Activated naive CD8-positive, alpha-beta T cell treated with anti-CD3 and anti-CD28 coated beads, Interleukin-2, amount 50 U/mL, for 24 hours (primary cell): ENCODE measurements at regions not wholly inside any gene's neighbourhood (a gene's known extent, or its start where the extent isn't known, plus 50 kb on each side); places are given as distances from the start of the nearest gene placed in this dataset.

Experiments used
- ATAC-seq: fragments of 150-1000 bp; cut with Tn5 transposase; one replicate; pipeline ENCODE4 v1.10.0; 2021
- DNase-seq: peaks from one replicate; pipeline ENCODE4 v3.0.0; 2021
- H3K27ac Mint-ChIP-seq: one replicate; pipeline ENCODE4 v1.8.0; 2021; ENCODE audit warnings: mild to moderate bottlenecking, mixed read lengths
- H3K27me3 Mint-ChIP-seq: one replicate; pipeline ENCODE4 v1.8.0; 2021; ENCODE audit warnings: mixed read lengths
- H3K36me3 Mint-ChIP-seq: one replicate; pipeline ENCODE4 v1.8.0; 2021; ENCODE audit warnings: low read depth, mixed read lengths
- H3K4me1 Mint-ChIP-seq: one replicate; pipeline ENCODE4 v1.8.0; 2021; ENCODE audit warnings: mixed read lengths
- H3K4me3 Mint-ChIP-seq: one replicate; pipeline ENCODE4 v1.8.0; 2021; ENCODE audit warnings: mild to moderate bottlenecking, moderate library complexity, mixed read lengths
- H3K9me3 Mint-ChIP-seq: one replicate; pipeline ENCODE4 v1.8.0; 2021; ENCODE audit warnings: mixed read lengths

GRCh38 chr15:91508633-91509032 lies 344.9 kb upstream of the SLCO3A1 start:
- Mint-ChIP-seq H3K9me3 (no peaks in the 10 kb centered on the region), H3K27ac (no peak overlapping the region), H3K4me1 (no peaks in the 10 kb centered on the region), H3K36me3 (no peaks in the 10 kb centered on the region), H3K27me3 (no peaks in the 10 kb centered on the region), H3K4me3 (no peak overlapping the region)
- DNase-seq (no peak), ATAC-seq (no peak)

- Mint-ChIP-seq H3K4me1 (peaks cover 3% of the 10 kb centered on the region), H3K27me3 (no peaks in the 10 kb centered on the region), H3K4me3 (no peak overlapping the region), H3K36me3 (no peaks in the 10 kb centered on the region), H3K9me3 (no peaks in the 10 kb centered on the region), H3K27ac (no peak overlapping the region)
- ATAC-seq (no peak), DNase-seq (no peak)
These were observed 339.4 kb upstream of the SLCO3A1 start for GRCh38 chr15:91514147-91514546.

DNA sequence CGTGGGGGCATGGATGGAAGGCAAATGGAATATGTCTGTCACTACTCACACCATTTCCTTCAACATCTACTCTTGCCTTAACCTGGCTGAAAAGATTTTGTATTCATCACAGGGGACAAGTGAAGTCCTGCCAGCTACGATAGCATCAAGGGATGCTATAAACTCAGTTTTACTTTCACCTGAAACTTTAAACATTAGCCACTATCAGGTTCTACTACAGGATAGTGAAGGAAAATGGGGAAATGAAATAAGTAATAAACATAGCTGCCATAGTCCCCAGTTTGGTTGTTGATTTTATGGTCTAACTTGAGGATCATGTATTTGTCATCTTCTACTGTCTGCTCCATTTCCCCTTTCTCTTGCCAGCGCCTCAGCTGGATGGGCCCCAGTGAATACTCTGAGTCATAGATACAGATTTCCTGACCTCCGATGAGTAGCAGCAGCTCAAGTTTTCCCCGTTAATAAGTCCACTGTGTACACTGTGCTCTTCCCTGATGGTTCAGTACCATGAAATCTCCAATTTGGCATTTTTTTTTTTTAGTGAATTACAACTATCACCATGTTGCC lies 338.2 kb upstream of the SLCO3A1 start:
- Mint-ChIP-seq H3K36me3 (no peaks in the 10 kb centered on the region), H3K4me3 (no peak overlapping the region), H3K27me3 (no peaks in the 10 kb centered on the region), H3K9me3 (no peaks in the 10 kb centered on the region), H3K4me1 (peaks cover 3% of the 10 kb centered on the region), H3K27ac (no peak overlapping the region)
- DNase-seq: no peak
- ATAC-seq: no peak

DNA sequence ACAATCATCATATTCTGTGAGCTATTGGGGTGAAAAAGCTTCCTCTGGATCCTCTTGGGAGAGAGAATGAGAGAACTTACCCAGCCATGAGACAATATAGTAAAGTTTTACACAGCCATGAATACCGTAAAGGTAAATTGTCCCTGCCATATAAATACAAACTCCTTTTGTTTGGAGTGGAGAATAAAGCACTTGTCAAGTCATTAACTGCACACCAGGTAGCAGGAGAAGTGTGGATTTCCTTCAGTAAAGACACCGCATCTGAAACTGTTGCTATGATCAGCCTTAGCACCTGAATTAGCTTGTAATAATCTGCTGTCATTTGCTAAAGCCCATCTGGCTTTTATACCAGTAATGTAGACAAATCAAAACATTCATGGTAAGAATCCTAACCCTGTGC lies 336.6 kb upstream of the SLCO3A1 start:
- Mint-ChIP-seq H3K4me3 (no peak overlapping the region), H3K27ac (no peak overlapping the region), H3K9me3 (no peaks in the 10 kb centered on the region)

DNA sequence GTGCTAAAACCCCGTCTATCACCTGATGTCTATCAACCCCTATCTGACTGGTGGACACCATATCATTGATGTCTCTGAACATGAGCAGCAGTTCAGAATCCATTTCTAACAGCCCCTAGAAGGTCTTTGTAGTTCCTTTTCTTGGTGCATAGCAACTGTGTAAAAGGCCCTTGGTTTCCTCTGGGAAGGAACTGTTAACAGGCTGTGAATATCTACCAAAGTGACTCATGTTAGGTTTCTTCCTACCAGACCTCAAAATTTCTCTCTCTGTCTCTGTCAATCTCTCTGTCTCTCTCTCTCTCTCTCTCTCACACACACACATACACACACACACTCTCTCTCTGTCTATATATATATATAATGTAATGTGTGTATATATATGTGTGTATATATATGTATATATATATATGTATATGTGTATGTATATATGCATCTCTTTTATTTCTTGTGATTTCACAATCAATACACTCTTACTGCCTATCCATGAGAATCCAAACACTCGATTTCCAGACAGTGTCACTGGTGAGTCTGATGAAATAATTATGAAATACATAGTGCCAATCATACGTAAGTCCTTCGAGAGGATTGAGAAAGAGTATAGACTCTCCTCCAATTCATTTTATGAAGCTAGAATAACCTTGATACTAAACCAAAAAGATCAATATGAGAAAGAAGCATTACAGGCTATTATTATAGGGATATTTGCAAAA lies 335.9 kb upstream of the SLCO3A1 start:
- Mint-ChIP-seq H3K4me1 (peaks cover 6% of the 10 kb centered on the region), H3K27ac (no peak overlapping the region), H3K4me3 (no peak overlapping the region), H3K9me3 (no peaks in the 10 kb centered on the region), H3K36me3 (no peaks in the 10 kb centered on the region), H3K27me3 (no peaks in the 10 kb centered on the region)
- ATAC-seq: no peak
- DNase-seq: no peak

More for the DNA sequence above, 336.6 kb upstream of the SLCO3A1 start:
- ATAC-seq (no peak), DNase-seq (no peak)
- Mint-ChIP-seq H3K36me3 (no peaks in the 10 kb centered on the region), H3K27me3 (no peaks in the 10 kb centered on the region), H3K4me1 (peaks cover 3% of the 10 kb centered on the region)

DNA sequence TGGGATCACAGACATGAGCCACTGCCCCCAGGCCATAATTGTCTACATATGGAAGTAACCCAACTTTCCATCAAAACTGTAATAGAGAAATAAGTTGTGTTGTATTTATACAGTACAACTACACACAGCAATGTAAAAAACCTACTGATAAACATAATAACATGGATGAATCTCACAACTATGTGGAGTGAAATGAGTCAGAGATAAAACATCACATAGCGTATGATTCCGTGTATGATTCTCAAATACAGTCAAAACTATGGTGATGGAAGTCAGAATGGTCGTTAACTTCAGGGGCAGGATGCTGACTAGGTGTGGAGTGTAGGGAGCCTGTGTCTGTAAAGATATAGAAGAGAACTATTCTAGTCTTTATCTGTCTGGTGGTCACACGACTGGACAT lies 332.7 kb upstream of the SLCO3A1 start:
- no peaks in the 10 kb centered on the region for H3K9me3 Mint-ChIP-seq
- no peak overlapping the region for H3K27ac Mint-ChIP-seq
- H3K4me3 Mint-ChIP-seq: no peak overlapping the region
- DNase-seq (no peak), ATAC-seq (no peak)
- H3K36me3 Mint-ChIP-seq: no peaks in the 10 kb centered on the region
- H3K4me1 Mint-ChIP-seq: peaks cover 16% of the 10 kb centered on the region
- H3K27me3 Mint-ChIP-seq: peaks cover 3% of the 10 kb centered on the region

DNA sequence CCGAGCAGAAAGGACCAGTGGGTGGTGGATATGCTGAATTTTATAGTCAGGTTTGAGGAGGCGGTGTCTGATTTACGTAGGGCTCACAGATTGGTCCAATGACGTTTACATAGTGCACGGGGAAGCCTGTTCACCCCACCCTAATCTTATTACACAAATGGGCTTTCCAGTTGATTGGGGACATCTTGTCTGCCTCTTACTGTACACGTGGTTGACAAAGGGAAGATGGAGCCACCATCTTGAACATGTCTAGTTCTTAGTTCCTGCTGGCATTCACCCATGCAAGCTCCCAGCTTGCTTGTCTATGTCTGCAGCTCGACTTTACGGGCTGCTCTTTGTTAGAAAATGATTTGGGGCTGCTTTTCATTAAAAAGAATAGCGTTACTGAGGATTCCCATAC lies 332.0 kb upstream of the SLCO3A1 start:
- Mint-ChIP-seq H3K4me3 (no peak overlapping the region), H3K27me3 (peaks cover 4% of the 10 kb centered on the region), H3K4me1 (peaks cover 16% of the 10 kb centered on the region), H3K27ac (no peak overlapping the region), H3K9me3 (no peaks in the 10 kb centered on the region), H3K36me3 (no peaks in the 10 kb centered on the region)
- DNase-seq (no peak), ATAC-seq (no peak)

DNA sequence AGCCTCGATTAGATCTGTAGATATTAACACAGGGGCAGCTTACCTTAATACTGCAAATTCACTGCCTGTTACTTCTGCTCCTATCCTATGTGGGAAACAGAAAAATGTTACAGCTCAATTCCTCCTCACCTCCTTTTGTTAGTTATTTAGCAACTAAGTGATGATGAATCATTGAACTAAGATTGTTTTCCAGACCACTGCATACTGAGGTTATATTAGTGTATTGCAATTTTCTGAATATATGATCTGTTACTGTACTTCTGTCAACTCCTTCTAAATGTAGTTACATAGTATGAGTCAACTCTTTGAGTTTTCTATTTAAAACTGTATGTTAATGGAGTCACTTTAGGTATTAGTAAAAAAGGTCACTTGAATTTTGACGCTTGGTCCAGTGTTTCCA lies 331.5 kb upstream of the SLCO3A1 start:
- Mint-ChIP-seq H3K27ac (no peak overlapping the region), H3K36me3 (no peaks in the 10 kb centered on the region), H3K4me3 (no peak overlapping the region), H3K4me1 (peaks cover 16% of the 10 kb centered on the region), H3K27me3 (peaks cover 4% of the 10 kb centered on the region), H3K9me3 (no peaks in the 10 kb centered on the region)
- ATAC-seq (no peak), DNase-seq (no peak)

GRCh38 chr15:91522605-91523332 lies 330.7 kb upstream of the SLCO3A1 start:
- Mint-ChIP-seq H3K4me1 (peaks cover 16% of the 10 kb centered on the region), H3K4me3 (no peak overlapping the region), H3K27ac (no peak overlapping the region), H3K27me3 (peaks cover 4% of the 10 kb centered on the region), H3K9me3 (no peaks in the 10 kb centered on the region), H3K36me3 (no peaks in the 10 kb centered on the region)
- no peak for DNase-seq
- ATAC-seq: no peak

DNA sequence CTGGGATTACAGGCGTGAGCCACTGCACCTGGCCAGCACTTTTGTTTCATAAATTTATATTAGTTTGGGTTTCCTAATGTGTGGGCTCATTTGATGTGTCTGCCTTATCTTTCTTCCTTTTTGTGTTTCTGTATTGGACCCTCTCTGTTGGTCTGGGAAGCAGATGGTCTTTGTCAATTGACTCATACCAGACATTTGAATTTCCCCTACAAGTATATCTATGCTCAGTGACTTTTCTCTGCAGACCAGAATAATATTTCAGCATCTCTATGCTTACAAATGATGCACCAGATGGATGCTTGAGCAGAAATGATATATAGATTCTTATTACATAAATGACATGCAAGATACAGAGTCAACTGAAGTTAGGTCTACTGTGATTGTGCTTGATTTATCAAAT lies 329.9 kb upstream of the SLCO3A1 start:
- peaks cover 4% of the 10 kb centered on the region for H3K27me3 Mint-ChIP-seq
- no peak for DNase-seq
- no peak for ATAC-seq
- H3K9me3 Mint-ChIP-seq: no peaks in the 10 kb centered on the region
- no peak overlapping the region for H3K4me3 Mint-ChIP-seq
- no peaks in the 10 kb centered on the region for H3K36me3 Mint-ChIP-seq
- no peak overlapping the region for H3K27ac Mint-ChIP-seq
- peaks cover 16% of the 10 kb centered on the region for H3K4me1 Mint-ChIP-seq

DNA sequence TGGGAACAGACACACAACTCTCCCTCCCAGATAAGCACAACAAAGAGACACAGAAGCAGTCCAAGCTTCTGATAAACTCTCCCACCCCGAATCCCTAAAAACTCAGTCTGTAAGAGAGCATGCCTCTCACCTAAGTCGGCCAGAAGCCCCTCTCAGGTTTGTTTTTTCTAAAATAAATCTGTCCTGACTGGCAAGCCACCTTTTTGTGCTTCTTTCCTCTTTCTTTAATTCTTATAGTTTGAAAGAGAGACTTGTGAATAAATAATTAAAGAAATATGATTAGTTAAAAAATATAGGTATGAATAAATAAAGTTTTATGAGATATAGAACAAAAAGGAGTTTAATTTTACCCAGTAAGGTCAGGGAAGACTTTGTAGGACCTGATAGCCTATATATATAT lies 329.0 kb upstream of the SLCO3A1 start:
- Mint-ChIP-seq H3K9me3 (no peaks in the 10 kb centered on the region), H3K4me3 (no peak overlapping the region), H3K4me1 (peaks cover 21% of the 10 kb centered on the region), H3K27ac (no peak overlapping the region), H3K27me3 (peaks cover 4% of the 10 kb centered on the region), H3K36me3 (no peaks in the 10 kb centered on the region)
- DNase-seq (no peak), ATAC-seq (no peak)

DNA sequence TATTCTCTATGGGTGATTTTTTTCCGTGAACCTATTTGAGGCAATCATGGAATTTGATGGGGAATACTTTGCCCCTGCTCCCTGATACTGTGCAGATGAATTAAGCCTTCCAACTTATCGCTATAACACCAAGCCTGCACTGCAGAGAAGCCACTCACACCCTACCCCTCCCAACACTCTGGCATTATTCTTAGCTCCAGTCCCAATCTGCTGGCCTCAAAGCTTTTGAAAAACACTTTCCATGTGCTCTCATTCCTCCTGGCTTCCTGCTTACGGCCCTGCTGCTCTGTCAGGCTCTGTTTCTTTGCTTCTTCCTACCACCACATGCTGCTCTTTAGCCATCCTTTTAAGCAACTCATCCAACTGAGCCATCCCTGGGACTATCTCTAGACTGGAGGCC lies 327.8 kb upstream of the SLCO3A1 start:
- DNase-seq (no peak), ATAC-seq (no peak)
- Mint-ChIP-seq H3K4me3 (no peak overlapping the region), H3K36me3 (no peaks in the 10 kb centered on the region), H3K9me3 (no peaks in the 10 kb centered on the region), H3K27me3 (peaks cover 4% of the 10 kb centered on the region), H3K4me1 (peaks cover 29% of the 10 kb centered on the region), H3K27ac (no peak overlapping the region)

- Mint-ChIP-seq H3K4me1 (peaks cover 29% of the 10 kb centered on the region), H3K27ac (no peak overlapping the region), H3K36me3 (no peaks in the 10 kb centered on the region), H3K9me3 (no peaks in the 10 kb centered on the region), H3K27me3 (peaks cover 4% of the 10 kb centered on the region), H3K4me3 (no peak overlapping the region)
- DNase-seq (no peak), ATAC-seq (no peak)
These were observed 327.1 kb upstream of the SLCO3A1 start for GRCh38 chr15:91526424-91526823.

DNA sequence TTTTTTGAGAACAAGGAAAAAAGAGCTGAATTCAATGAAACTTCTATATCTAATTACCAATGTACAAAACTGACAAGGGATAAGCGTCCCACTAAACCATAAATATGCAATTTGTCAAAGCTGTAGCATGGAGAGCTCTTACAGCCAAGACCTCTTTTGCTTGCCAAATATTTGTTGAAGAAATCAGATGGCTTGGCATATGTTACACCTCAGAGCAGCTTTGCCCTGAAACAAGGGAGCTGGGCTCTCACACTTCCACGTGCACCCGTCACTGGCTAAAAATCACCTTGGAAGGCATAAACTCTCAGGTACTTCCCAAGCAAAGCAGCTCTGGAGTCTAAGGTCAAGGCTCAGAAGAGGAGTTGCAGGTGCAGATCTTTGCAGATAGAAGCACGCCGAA lies 324.7 kb upstream of the SLCO3A1 start:
- ATAC-seq (no peak), DNase-seq (no peak)
- no peak overlapping the region for H3K27ac Mint-ChIP-seq
- H3K4me3 Mint-ChIP-seq: no peak overlapping the region
- H3K27me3 Mint-ChIP-seq: peaks cover 4% of the 10 kb centered on the region
- no peaks in the 10 kb centered on the region for H3K9me3 Mint-ChIP-seq
- peaks cover 18% of the 10 kb centered on the region for H3K4me1 Mint-ChIP-seq
- no peaks in the 10 kb centered on the region for H3K36me3 Mint-ChIP-seq

- ATAC-seq (no peak), DNase-seq (no peak)
- no peaks in the 10 kb centered on the region for H3K36me3 Mint-ChIP-seq
- H3K9me3 Mint-ChIP-seq: no peaks in the 10 kb centered on the region
- no peak overlapping the region for H3K4me3 Mint-ChIP-seq
- H3K4me1 Mint-ChIP-seq: peaks cover 13% of the 10 kb centered on the region
- H3K27ac Mint-ChIP-seq: no peak overlapping the region
- H3K27me3 Mint-ChIP-seq: peaks cover 4% of the 10 kb centered on the region
These were observed 324.0 kb upstream of the SLCO3A1 start for GRCh38 chr15:91529534-91529933.
